Astrocyte (in vitro differentiated cells and primary cell): ENCODE measurements at regions not wholly inside any gene's neighbourhood (a gene's known extent, or its start where the extent isn't known, plus 50 kb on each side); places are given as distances from the start of the nearest gene placed in this dataset.

Experiments
- DNase-seq: peaks from one replicate; pipeline ENCODE4 v3.0.0-alpha.2; 2010; ENCODE audit warnings: low read depth
- FAIRE-seq: peaks from 2 replicates; lab custom pipeline; 2011; peaks lifted over from hg19 to GRCh38; lab: Jason Lieb, UNC
- H2AFZ ChIP-seq: 2 replicates; pipeline ENCODE4 v1.6.0; 2012; ENCODE audit warnings: low read depth, low read length, inconsistent platforms
- H3K27ac ChIP-seq: 2 replicates; pipeline ENCODE4 v1.5.1; 2011; ENCODE audit warnings: low read depth, low read length, inconsistent platforms
- H3K27me3 ChIP-seq: 2 replicates; pipeline ENCODE4 v1.6.0; 2011; ENCODE audit warnings: low read length, inconsistent platforms; ENCODE audit not compliant: insufficient read depth
- H3K36me3 ChIP-seq: 2 replicates; pipeline ENCODE4 v1.5.1; 2011; ENCODE audit warnings: low read length, inconsistent platforms; ENCODE audit not compliant: insufficient read depth
- H3K4me1 ChIP-seq: 2 replicates; pipeline ENCODE4 v1.5.1; 2011; ENCODE audit warnings: low read length, inconsistent platforms; ENCODE audit not compliant: insufficient read depth
- H3K4me2 ChIP-seq: 2 replicates; pipeline ENCODE4 v1.6.0; 2012; ENCODE audit warnings: low read length, inconsistent platforms
- H3K4me3 ChIP-seq: 2 replicates; pipeline ENCODE4 v1.5.1; 2011; ENCODE audit warnings: low read depth, mild to moderate bottlenecking, low read length, inconsistent platforms; ENCODE audit not compliant: insufficient read depth
- H3K79me2 ChIP-seq: 2 replicates; pipeline ENCODE4 v1.6.0; 2012; ENCODE audit warnings: mild to moderate bottlenecking, low read length, inconsistent platforms; ENCODE audit not compliant: insufficient read depth
- H3K9ac ChIP-seq: 2 replicates; pipeline ENCODE4 v1.6.0; 2012; ENCODE audit warnings: mild to moderate bottlenecking, low read length, inconsistent platforms
- H3K9me3 ChIP-seq: 2 replicates; pipeline ENCODE4 v1.5.1; 2012; ENCODE audit warnings: low read depth, mild to moderate bottlenecking, low read length, inconsistent platforms; ENCODE audit not compliant: insufficient read depth
- H4K20me1 ChIP-seq: 2 replicates; pipeline ENCODE4 v1.6.0; 2012; ENCODE audit warnings: low read length, inconsistent platforms; ENCODE audit not compliant: insufficient read depth
- H3K27ac Mint-ChIP-seq: one replicate; pipeline ENCODE4 v1.8.0; 2021; ENCODE audit warnings: mild to moderate bottlenecking, mixed read lengths; ENCODE audit not compliant: unreplicated experiment
- H3K27me3 Mint-ChIP-seq: one replicate; pipeline ENCODE4 v1.8.0; 2021; ENCODE audit warnings: low read depth, mixed read lengths; ENCODE audit not compliant: unreplicated experiment
- H3K36me3 Mint-ChIP-seq: one replicate; pipeline ENCODE4 v1.8.0; 2021; ENCODE audit warnings: low read depth, mixed read lengths; ENCODE audit not compliant: unreplicated experiment
- H3K4me1 Mint-ChIP-seq: one replicate; pipeline ENCODE4 v1.8.0; 2021; ENCODE audit warnings: low read depth, mixed read lengths; ENCODE audit not compliant: unreplicated experiment
- H3K4me3 Mint-ChIP-seq: one replicate; pipeline ENCODE4 v1.8.0; 2021; ENCODE audit warnings: mild to moderate bottlenecking, moderate library complexity, mixed read lengths; ENCODE audit not compliant: unreplicated experiment
- H3K9me3 Mint-ChIP-seq: one replicate; pipeline ENCODE4 v1.8.0; 2021; ENCODE audit warnings: mild to moderate bottlenecking, mixed read lengths; ENCODE audit not compliant: unreplicated experiment
- CTCF ChIP-seq: IDR thresholded peaks from 2 replicates; pipeline ENCODE4 v1.5.1; 2011; ENCODE audit warnings: low read depth, mild to moderate bottlenecking, inconsistent platforms, low read length, moderate library complexity; ENCODE audit not compliant: insufficient read depth
- EZH2 ChIP-seq: IDR thresholded peaks from 2 replicates; pipeline ENCODE4 v1.6.1; 2012; ENCODE audit warnings: mild to moderate bottlenecking, low read length, inconsistent platforms; ENCODE audit not compliant: insufficient read depth

- no peaks in the 10 kb centered on the region for H3K4me1 ChIP-seq
- H3K9me3 Mint-ChIP-seq = peaks cover 9% of the 10 kb centered on the region
- H3K9me3 ChIP-seq = no peaks in the 10 kb centered on the region
- no peak for DNase-seq
- no peaks in the 10 kb centered on the region for H3K27me3 ChIP-seq
- H3K4me2 ChIP-seq = no peak overlapping the region
- H3K36me3 Mint-ChIP-seq = peaks cover 5% of the 10 kb centered on the region
- H2AFZ ChIP-seq = no peak overlapping the region
- no peaks in the 10 kb centered on the region for H3K27me3 Mint-ChIP-seq
- no peaks in the 10 kb centered on the region for H3K4me1 Mint-ChIP-seq
- FAIRE-seq = no peak
- H3K9ac ChIP-seq = no peak overlapping the region
- TF ChIP-seq EZH2 (no peak), CTCF (no peak)
- no peaks in the 10 kb centered on the region for H3K79me2 ChIP-seq
- no peak overlapping the region for H3K27ac ChIP-seq
- no peak overlapping the region for H3K27ac Mint-ChIP-seq
- H3K36me3 ChIP-seq = no peaks in the 10 kb centered on the region
- H3K4me3 Mint-ChIP-seq = no peak overlapping the region
- H4K20me1 ChIP-seq = no peaks in the 10 kb centered on the region
- H3K4me3 ChIP-seq = no peak overlapping the region
These were observed 55.9 kb upstream of the OXTR start for GRCh38 chr3:8825153-8825825.

GRCh38 chr3:8824238-8824637 lies 54.8 kb upstream of the OXTR start:
- no peak overlapping the region for H3K4me3 ChIP-seq
- no peaks in the 10 kb centered on the region for H3K79me2 ChIP-seq
- no peaks in the 10 kb centered on the region for H4K20me1 ChIP-seq
- no peak overlapping the region for H3K27ac ChIP-seq
- no peak overlapping the region for H3K9ac ChIP-seq
- Mint-ChIP-seq H3K36me3 (peaks cover 10% of the 10 kb centered on the region), H3K4me3 (no peak overlapping the region), H3K9me3 (peaks cover 17% of the 10 kb centered on the region), H3K4me1 (no peaks in the 10 kb centered on the region), H3K27ac (no peak overlapping the region), H3K27me3 (no peaks in the 10 kb centered on the region)
- no peak for FAIRE-seq
- no peak overlapping the region for H2AFZ ChIP-seq
- DNase-seq = peak; percentile 17
- no peaks in the 10 kb centered on the region for H3K4me1 ChIP-seq
- H3K36me3 ChIP-seq = no peaks in the 10 kb centered on the region
- H3K27me3 ChIP-seq = no peaks in the 10 kb centered on the region
- peaks cover 3% of the 10 kb centered on the region for H3K9me3 ChIP-seq
- no peak overlapping the region for H3K4me2 ChIP-seq
- TF ChIP-seq EZH2 (no peak), CTCF (no peak)

GRCh38 chr3:8822141-8822540 lies 52.7 kb upstream of the OXTR start:
- no peak overlapping the region for H3K4me3 Mint-ChIP-seq
- Histone ChIP-seq H2AFZ (no peak overlapping the region), H3K4me3 (no peak overlapping the region), H3K9ac (no peak overlapping the region), H3K4me1 (no peaks in the 10 kb centered on the region), H3K9me3 (peaks cover 7% of the 10 kb centered on the region), H3K4me2 (no peak overlapping the region), H3K27ac (no peak overlapping the region), H3K36me3 (no peaks in the 10 kb centered on the region), H3K27me3 (no peaks in the 10 kb centered on the region), H4K20me1 (no peaks in the 10 kb centered on the region), H3K79me2 (no peaks in the 10 kb centered on the region)
- H3K9me3 Mint-ChIP-seq = peaks cover 34% of the 10 kb centered on the region
- no peaks in the 10 kb centered on the region for H3K4me1 Mint-ChIP-seq
- TF ChIP-seq EZH2 (no peak), CTCF (no peak)
- peaks cover 21% of the 10 kb centered on the region for H3K36me3 Mint-ChIP-seq
- FAIRE-seq (no peak), DNase-seq (peak; percentile 55)
- no peak overlapping the region for H3K27ac Mint-ChIP-seq
- no peaks in the 10 kb centered on the region for H3K27me3 Mint-ChIP-seq
